GM12875 (cell line): ENCODE measurements at regions not wholly inside any gene's neighbourhood (a gene's known extent, or its start where the extent isn't known, plus 50 kb on each side); places are given as distances from the start of the nearest gene placed in this dataset.

Source experiments
- H3K4me3 ChIP-seq: one replicate; pipeline ENCODE4 v1.5.1; 2011; ENCODE audit warnings: low read depth, low read length, control low read depth
- CTCF ChIP-seq: IDR thresholded peaks from 2 replicates; pipeline ENCODE4 v1.5.1; 2011; ENCODE audit warnings: low read depth, mild to moderate bottlenecking, control low read depth, inconsistent platforms, low read length, moderate library complexity, borderline replicate concordance; ENCODE audit not compliant: insufficient read depth

DNA sequence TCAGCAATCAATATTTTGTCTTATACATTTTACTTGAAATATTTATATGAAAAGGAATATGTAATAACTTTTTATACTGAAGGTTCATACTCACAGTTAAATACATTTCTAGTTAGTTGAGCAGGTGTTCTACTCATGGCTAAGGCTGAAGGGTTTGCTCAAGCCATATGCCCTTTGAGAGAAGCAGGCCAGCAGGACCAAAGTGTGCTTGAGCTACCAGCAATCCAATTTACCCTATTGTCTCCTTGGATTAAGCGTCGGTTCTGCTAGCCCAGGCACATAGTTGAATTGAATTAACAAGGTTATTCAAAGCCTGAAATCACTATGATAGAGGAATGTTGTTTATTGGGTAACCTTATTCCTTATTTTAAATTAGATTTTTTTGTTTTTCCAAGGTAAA is 151.5 kb upstream of the BACE2 start:
- no peak overlapping the region for H3K4me3 ChIP-seq
- TF ChIP-seq CTCF = no peak

- H3K4me3 ChIP-seq = no peak overlapping the region
- no peak for TF ChIP-seq CTCF
Observed at GRCh38 chr21:41018431-41018830, 149.5 kb upstream of the BACE2 start.

DNA sequence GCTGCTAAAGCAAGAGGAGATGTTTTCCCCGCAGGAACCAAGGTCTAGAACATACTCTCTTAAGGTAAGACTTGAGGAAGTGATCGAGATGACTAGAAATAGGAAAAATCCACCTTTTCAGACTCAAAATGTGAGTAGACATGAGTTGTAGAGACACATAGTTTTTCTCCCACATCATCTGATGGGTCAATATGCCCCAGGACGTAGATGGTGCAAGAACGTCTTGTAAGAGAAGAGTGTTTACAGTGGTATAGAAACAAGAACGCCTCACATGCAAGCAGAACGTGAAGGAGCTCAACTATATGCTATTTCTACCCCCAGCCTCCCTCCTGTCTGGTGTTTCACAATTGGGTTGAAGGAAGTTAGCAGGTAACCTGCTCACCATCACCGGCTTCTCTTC is 144.0 kb upstream of the BACE2 start:
- no peak for TF ChIP-seq CTCF
- no peak overlapping the region for H3K4me3 ChIP-seq

- H3K4me3 ChIP-seq = no peak overlapping the region
- no peak for TF ChIP-seq CTCF
Observed at GRCh38 chr21:41024341-41024740, 143.6 kb upstream of the BACE2 start.

DNA sequence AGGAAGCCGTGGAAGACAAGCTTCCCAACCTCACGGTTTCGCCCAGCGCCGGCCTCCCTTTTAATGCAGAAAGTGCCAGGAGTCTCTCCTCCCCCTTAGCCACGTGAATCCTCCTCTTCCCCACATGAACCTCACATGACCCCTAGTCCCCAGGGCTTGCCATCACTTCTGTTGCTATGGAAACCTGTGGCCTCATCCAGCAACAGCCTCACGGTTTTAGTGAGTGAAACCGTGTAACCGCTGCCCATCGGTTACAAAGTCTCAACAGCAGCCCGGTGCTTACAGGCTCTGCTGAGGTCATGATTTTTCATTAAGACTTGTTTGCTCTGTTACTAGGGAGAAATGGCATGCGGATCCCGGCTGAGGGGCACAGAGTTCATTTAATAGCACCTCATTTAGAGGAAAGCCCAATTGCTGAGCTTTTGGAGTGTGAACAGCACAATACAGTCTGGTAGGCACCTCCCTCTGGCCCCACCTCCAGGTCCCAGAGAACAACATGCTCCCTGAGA is 143.2 kb upstream of the BACE2 start:
- H3K4me3 ChIP-seq = no peak overlapping the region

DNA sequence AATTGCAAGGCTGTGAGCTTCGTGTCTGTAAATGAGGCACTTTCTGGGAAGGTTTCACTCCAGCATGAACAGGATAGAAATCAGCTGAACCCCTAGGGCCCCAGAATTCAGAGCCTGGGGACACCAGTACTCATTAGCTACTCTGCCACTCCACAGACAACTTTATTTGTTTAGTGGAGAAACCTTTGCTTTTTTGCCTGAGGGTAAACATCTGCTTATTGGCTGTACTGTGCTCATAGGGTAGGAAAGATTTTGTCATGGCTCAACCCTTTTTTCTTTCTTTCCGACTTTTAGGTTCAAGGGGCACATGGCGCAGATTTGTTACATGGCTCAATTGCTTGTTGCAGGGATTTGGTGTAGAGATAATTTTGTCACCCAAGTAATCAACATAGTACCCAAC is 138.4 kb upstream of the BACE2 start:
- no peak for TF ChIP-seq CTCF
- no peak overlapping the region for H3K4me3 ChIP-seq

More for the DNA sequence above, 143.2 kb upstream of the BACE2 start:
- TF ChIP-seq CTCF = no peak

DNA sequence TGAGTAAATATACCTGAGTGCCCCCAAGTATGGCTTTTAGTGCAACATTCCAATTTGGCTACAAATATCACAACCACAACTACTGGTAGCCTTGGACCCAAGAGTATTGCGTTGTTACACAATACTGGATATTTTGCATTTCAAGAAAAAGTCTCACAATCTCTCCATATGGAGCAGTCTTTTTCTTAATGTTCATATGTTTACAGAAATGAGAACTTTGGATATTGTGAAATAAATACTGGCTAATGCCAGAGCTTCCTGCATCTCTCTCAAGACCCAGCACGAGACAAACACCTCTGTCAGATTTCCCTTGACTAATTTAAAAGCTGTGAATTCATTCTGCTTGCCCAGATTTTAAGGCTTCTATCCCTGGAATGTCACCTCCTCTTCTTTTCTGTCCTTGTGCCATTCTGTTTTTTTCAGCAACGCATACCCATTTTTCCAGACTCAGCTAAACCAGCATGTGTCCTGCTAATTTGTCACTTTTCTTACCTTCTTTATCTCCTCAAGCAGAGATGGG is 136.2 kb upstream of the BACE2 start:
- H3K4me3 ChIP-seq = no peak overlapping the region
- no peak for TF ChIP-seq CTCF
